Posterior cingulate gyrus (tissue), 11 donors: ENCODE measurements at regions not wholly inside any gene's neighbourhood (a gene's known extent, or its start where the extent isn't known, plus 50 kb on each side); places are given as distances from the start of the nearest gene placed in this dataset.

ENCODE experiments used
- DNase-seq, 10 donors: peaks; one replicate each; pipeline versions ENCODE4 v3.0.0 to v3.0.0-alpha.2; 2020 to 2021; ENCODE audit warnings: mixed read lengths in 3 of 10
- intact Hi-C: fragments of 100-400 bp; cut with DNase I; formaldehyde crosslinking; loops from one replicate; pipeline ENCODE4 v1.15.1; 2023

DNA sequence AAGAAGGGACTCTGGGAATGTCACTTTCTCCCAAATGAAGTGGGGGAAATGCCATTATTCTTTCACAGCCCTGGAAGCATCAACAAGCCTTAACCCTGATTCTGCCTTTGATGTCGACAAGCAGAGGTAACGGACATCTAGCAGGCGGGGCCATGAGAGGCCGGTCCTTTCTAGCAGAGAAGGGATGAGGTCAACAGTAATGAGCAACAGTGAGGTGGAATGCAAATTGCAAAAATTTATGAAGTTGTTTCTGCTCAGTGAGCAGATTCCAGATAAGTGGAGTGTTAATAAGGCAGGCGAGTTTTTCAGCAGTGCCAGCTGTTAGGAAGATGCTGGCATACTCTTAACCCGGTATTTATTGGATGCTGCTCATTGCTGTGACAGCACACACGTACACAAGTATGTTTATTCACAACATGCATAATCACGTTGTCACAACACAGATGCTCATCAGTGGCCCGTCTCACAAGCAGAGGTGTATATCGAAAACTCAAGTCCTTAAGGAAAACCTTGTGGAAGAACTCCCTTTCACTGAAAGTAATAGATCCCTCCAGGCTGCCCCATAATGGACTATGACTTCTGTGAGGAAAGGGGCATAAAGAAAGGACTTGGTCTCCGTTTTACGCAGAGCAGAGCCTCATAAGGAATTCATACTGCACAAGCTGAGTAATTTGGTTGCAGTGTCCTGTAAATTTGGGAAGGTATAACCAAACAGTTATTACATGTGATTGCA, 329.0 kb downstream of the IGSF11 start:
- intact Hi-C loops, result no loop called here
- DNase-seq, result no peak

DNA sequence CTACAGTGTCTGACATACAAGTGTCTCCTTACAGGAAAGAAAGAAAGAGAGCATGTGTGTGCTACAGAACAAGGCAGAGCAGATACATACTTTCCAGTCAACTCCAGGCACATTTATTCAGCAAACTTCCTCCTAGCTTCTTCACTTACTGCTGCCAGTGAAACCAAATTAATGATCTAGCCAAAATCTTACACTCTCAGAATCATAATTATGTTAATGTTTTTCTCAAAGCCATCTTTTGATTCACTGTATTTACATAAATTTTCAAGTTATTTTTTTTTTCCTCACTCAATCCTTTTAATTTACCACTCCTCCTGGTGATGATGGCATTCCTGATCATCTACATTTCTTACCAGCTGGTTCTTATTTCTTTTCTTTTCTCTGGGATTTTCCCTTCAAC, 326.7 kb downstream of the IGSF11 start:
- intact Hi-C loops, result no loop called here
- no peak for DNase-seq

DNA sequence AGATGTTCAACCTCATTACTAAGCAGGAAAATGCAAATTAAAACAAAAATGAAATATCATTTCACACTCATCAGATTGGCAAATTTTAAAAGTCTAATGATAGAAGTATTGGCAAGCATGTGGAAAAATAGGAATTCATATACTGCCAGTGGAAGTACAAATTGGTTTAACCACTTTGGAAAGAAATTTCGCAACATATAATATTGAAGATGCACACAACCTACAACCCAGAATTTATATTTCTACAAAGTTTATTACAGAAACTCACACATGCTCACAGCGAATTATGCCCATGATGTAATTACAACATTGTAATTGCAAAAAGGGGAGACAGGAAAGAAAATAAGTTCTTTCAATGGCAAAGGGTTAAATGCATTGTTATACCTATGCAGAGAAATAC, 324.1 kb downstream of the IGSF11 start:
- intact Hi-C loops, result no loop called here
- DNase-seq, result no peak

DNA sequence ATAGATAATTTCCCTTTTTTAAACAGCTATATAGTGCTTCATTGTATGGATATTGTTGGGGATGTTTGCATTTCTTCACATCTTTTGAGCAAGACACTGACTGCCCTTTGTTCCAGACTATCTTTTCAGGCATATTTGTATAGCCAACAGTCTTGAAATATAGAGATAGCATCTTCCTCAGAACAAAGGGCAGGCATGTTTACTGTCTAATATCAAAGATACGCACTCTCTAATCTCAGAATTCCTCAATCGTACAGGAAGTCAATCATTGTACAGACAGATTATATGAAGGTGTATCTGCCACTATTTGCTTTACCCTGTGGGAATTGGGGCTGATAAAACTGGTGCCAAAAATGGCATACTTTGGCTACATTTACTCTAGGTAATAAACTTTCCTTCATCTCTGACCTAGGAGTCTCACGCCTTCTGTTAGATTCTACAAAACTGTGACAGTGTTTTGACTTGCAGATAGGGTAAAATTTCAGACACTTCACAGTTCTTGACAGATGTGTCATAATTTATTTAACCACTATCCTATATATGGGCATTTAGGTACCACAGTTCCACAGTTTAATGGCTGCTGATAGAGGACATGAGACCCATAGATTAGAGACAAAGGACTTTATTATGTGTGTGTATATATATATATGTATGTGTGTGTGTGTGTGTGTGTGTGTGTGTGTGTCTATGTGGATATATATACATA, 321.0 kb downstream of the IGSF11 start:
- intact Hi-C loops, result no loop called here
- DNase-seq, result no peak

DNA sequence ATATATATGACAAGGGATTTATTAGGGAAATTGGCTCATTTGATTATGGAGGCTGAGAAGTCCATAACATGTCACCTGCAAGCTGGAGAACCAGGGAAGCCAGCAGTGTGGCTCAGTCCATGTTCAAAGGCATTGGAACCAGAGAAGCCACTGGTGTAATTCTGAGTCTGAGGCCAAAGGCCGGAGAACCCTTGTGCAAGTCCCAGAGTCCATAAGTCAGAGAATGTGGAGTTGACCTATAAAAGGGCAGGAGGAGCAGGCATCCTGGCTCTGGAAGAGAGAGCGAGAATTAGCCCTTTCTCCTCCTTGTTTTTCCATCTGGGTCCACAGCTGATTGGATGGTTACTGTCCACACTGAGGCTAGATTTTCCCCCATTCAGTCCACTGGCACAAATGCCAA, 319.8 kb downstream of the IGSF11 start:
- intact Hi-C loops, result no loop called here
- no peak for DNase-seq

DNA sequence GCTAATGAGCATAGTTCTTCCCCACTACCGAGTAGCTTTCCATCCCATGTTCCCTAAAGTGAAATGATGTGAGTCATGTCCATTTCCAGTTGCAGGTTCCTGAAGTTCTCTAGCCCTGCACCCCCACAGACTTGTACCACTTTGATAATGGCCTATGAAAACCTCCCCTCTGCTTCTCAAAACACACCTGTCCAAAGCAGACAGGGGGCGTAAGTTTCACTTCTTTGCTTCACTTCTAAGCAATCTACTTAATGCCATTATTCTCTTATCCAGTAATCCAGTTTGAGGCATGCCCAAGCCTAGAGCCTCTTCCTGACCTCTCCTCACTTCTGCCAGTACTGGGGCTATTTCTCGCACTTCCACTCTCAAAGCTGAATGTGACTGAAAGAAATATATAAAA, 305.1 kb downstream of the IGSF11 start:
- no peak for DNase-seq
- intact Hi-C loops, result no loop called here

DNA sequence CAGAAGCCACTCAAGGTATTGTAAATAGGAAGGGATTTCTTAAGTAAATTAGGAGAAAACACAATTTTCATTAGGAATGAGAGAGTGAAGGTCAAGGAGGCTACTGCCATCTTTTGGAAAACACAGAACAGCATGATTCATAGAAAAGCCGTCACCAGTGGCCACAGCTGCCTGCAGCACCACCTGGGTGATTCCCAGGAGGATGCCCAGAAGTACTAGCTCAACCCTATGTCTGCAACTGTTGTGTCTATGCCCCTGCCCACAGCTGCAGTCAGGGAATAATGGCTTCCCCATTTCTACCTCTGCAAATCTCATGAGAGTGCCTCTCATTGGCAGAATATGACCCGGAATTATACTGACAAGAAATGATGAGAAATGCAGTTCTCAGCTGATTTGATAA, 300.0 kb downstream of the IGSF11 start:
- no peak for DNase-seq
- intact Hi-C loops, result no loop called here

DNA sequence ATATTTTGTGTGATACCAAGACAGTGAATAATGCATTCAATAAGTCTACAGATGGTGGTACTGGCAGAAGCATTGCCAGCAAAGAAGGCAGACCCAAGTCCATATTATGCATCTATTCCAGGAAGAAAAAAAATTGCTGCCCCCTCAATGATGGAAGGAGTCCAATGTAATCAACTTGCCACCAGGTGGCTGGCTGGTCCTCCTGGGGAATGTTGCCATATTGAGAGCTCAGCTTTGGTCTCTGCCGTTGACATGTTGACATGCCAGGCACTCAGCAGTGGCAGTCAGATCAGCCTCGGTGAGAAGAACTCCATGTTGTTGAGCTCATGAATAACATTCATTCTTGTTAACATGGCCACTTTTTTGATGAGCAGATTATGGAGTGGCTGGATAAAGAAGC, 298.5 kb downstream of the IGSF11 start:
- no peak for DNase-seq
- intact Hi-C loops, result no loop called here

DNA sequence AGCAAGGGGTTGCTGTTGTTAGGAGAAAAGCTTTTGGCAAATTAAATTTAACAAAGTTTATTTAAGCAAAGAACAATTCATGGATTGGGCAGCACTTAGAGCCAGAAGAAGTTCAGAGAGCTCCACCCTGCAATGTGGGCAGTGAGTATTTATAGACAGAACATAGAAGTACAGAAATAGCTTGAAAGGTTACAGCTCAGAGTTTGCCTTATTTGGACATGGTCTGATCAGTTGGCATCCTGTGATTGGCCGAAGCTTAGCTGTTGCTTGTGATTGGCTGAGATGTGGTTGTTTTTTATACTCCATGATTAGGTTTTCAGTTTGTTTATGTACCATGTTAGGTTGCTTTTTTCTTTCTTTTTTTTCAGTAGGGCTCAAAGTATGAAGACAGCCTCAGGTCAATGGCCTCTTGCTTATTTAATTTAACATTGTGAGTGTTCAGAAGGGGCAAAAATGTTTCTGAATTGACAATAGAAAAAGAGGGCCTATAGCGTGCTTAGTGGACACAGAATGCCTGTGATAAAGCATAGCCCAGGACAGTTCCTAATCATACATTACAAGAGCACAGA, 293.8 kb downstream of the IGSF11 start:
- DNase-seq, result no peak
- intact Hi-C loops, result no loop called here

DNA sequence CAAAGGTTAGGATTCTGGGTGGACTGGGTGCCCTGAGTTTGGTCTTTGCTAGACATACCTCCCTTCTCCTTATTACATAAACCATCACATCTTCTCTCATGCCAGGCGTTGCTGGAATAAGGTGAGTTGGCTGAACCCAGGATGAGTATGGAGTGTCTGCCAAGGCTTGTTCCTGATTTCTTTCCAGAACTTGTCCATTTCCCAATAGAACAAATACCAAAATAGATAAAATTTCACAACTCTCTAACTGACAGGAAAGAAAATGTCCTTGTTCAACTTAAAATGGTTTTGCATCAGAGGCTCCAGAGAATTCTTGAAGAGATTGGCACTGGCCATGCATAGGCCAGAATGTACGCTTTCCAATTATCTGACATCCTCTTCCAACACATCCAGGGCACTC, 291.9 kb downstream of the IGSF11 start:
- intact Hi-C loops, result no loop called here
- peak in 1 of 10 donors; percentile 7 for DNase-seq

DNA sequence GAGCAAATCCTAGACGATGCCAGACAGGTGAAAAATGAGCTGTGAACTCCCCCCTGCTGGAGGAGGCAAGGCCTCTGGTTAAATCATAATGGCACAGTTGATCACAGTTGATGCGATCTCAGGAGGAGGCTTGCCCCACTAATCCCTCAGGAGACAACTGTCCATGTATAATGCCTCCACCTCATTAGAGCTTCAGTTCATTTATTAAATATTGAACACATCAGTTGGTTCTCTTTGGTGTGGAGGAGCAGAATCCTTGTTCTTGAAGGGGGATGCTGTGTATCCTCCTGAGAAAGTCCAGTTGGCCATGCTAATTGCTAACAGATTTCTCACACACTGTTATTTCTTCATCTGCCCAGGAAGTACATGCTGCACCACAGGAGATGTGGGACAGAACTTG, 290.5 kb downstream of the IGSF11 start:
- intact Hi-C loops, result no loop called here
- DNase-seq, result no peak

DNA sequence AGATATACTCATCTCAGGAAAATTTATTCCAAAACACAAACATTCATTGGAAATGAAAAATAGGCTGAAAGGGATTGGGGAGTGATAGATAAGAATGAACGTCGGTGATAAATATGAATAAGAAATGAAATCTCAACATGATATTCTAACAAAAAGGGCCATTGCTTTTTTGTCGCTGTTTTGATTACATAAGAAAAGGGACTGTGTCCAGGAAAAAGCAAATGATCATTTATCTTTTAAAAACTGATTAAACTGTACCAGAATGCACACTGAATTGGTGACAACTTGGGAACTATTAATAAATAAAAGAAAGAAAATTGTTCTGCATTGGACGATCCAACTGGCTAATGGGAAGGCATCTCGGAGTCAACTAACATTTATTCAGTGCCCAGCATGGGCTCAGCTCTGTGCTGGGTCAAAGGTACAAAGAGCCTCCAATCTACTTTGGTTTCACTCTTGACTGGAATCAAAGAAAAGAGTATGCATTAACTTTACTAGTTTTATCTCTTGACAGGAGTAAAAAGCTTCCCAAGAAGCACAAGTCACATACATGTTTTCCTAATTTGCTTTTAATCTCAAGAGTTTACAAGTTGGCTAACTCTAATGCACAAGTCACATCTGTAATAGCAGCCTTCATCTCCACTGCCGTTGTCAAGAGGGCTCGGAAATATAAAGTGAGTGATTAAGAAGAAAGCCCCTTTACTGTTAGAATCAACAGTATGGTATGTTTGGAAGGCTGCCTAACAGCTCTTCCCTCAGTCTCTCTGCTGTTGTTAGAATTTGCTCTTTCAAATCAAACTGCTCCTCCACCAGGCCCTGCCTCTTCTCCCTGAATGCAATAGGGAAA, 280.0 kb downstream of the IGSF11 start:
- DNase-seq, result no peak
- intact Hi-C loops, result no loop called here

DNA sequence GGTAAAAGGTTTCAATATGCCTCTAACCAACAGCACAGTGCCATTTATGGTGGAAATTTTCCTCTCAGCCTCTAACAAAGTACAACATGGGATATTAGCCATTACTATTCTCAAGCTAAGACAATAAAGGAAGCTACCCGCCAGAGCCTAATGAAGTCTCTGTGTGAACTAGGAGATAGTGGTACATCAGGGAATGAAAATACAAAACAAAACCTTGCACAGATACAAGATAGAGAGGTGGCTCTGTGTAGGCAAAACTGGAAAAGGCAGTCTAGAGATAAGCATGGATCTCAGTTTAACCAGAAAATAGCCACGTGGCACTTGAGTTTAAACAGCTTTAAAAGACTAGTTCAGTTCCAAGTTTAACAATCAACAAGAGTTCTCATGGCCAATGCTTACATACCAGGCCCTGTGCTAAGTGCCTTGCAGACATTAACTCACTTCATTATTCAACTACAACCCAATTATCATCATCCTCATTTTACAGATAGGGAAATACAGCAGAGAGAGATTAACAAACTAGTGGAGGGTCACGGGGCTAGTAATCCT, 279.3 kb downstream of the IGSF11 start:
- DNase-seq, result no peak
- intact Hi-C loops, result no loop called here

DNA sequence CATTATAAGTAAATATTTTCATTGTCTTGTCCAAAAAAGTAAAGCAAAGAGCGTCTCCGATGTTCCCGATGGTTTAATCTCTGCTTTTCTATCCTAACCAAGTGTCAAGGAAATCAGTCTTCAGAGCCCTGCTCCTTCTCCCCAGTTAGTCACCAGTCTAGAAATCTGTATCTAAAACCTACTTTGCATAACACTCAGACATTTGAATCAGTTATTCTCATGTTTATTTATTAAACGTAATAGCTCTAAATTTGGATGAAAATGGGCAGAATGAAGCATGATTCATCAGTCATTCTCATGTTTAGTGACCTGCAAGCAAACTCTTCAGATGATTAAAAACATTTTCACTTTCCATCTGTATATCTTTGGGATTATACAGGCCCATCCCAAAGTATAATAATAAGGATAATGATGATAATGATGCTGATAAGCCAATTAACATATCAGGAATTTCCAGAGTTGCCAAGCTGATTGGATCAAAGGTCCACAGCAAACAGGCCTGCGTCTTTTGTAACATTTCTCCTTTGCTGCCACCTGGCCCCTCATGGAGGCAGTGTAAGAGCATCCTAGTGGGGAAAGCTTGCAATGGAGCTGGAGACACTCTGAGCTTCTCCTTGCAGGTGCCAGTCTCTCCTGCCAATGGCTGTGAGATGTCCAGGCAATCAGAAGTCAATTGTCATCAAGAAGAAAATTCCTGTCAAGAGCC, 273.9 kb downstream of the IGSF11 start:
- DNase-seq, result no peak
- intact Hi-C loops, result no loop called here

DNA sequence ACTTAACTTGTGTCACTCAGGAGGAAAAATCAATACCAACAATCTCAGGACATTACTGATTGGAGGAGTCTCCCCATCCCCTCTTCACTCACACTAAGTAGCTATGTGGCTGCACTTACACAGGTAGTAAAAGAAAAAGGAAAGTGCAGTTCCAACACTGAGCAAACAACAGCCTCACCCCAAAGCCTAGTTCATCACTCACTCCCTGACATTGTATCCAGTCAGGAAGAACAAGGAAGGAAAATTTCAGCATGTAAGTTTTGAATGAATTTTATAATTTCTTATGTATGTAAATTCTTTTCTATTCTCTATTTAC, 273.4 kb downstream of the IGSF11 start:
- no peak for DNase-seq
- intact Hi-C loops, result no loop called here

DNA sequence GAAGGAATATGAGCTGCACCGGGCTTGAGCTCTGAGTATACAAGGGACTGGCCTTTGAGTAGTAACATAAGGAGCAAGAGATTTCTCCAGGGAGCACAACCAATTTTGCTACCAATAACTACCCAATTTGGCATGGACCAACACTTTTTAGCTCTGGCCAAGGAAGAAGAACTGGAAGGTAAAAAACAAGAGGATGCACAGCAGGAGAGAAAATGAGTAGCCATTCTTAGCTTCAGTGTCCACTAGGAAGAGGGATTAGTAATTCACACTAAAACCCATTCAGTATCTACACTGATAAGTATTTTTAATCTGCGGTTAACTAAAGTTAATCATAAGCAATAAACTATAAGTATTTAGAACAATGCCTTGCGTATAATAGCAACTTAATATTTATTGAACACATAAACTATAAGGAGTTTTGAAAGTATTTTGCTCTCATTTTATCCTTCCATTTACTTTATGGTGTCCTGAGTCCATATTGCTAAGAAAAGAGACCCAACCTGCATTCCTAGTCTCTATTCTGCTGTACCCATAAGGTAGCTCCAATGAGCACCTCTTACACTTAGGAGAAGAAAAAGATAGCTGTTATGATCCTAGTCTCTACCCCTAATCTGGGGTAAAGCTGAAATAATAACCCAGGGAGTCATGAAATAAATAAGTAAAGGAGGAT, 268.9 kb downstream of the IGSF11 start:
- intact Hi-C loops, result no loop called here
- no peak for DNase-seq

DNA sequence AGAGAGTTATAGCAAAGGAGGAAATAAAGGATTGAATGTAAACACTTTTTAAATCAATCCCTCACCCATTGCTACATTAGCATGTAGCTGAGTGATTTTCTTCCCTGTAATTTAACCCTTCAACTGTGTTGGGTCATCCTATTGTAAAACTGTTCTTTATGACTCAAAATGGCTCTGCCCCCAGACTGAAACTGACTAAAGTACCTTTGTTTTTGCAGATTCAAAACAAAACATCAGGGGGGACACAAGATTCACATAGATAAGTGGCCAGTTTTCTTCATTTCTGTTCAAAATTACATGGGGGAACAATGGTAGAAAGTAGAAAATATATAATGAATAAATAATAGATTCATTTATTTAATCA, 268.4 kb downstream of the IGSF11 start:
- intact Hi-C loops, result no loop called here
- DNase-seq, result no peak

DNA sequence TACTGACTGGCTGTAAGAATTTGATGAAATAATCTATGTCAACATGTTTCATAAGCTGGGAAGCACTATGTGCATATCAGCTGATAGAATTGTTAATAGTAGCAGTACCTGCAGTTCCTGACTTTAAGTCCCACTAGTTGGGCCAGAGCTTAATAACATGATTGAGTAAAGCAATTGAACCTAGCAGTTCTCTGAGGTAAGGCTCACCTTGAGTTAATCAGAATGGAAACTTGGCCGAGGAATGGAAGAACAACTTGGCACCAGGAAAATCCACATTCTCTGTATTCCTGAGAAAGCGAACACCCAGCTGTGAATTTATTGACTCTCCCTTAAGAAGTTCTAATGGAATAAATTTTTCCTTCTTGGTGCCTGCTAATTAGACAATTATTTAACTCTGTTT, 262.6 kb downstream of the IGSF11 start:
- intact Hi-C loops, result no loop called here
- DNase-seq, result no peak

DNA sequence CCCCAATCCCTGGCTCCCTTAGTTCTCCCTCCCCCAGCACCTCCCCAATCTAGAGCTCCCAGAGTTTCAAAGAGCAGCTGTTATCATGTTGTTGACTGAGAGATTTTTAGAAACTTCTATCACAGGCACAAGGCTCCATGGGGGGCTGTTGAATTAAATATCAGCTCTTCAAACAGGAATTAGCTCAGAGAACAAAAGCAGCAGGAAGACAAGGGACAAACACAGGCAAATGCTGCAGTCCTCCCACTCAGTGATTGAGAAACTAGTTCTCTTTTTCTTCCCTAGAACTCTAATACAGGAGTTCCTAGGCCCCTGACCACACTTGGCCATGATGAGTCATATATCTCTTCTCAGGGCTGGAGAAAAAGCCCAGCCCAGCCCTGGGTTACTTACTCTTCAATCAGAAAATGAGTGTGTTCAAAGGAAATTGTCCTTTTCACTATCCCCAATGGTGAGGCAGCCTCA, 262.1 kb downstream of the IGSF11 start:
- DNase-seq, result no peak
- intact Hi-C loops, result no loop called here

DNA sequence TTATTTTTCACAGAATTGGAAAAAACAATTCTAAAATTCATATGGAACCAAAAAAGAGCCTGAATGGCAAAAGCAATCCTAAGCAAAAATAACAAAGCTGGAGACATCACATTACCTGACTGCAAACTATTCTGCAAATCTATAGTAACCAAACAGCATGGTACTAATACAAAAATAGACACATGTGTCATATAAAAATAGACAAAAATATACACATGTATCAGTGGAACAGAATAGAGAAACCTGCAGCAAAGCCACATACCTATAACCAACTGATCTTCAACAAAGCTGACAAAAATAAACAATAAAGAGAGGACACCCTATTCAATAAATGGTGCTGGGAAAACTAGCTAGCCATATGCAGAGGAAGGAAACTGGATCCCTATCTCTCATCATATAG, 259.6 kb downstream of the IGSF11 start:
- intact Hi-C loops, result no loop called here
- DNase-seq, result no peak
